G401.6 (cell line): ENCODE measurements at regions not wholly inside any gene's neighbourhood (a gene's known extent, or its start where the extent isn't known, plus 50 kb on each side); places are given as distances from the start of the nearest gene placed in this dataset.
"Not testable (repeated sequence)": the region's sequence is repeated elsewhere in the genome, so short reads cannot be mapped to it uniquely, and the experiment has no call there.

Experiments
- FAIRE-seq: peaks from 2 replicates; lab custom pipeline; 2012; peaks lifted over from hg19 to GRCh38; lab: Jason Lieb, UNC

- no peak for FAIRE-seq
Measured at GRCh38 chr7:19623676-19624075, 85.2 kb downstream of the POLR1F start.

GRCh38 chr7:19621740-19622139 lies 87.1 kb downstream of the POLR1F start:
- FAIRE-seq = no peak

GRCh38 chr7:19620470-19620869 lies 88.4 kb downstream of the POLR1F start:
- no peak for FAIRE-seq

- FAIRE-seq = no peak
Measured at GRCh38 chr7:19619122-19619521, 89.7 kb downstream of the POLR1F start.

GRCh38 chr7:19617901-19618300 lies 90.9 kb downstream of the POLR1F start:
- no peak for FAIRE-seq

- FAIRE-seq = no peak
Measured at GRCh38 chr7:19610194-19610943, 98.5 kb downstream of the POLR1F start.

- no peak for FAIRE-seq
Measured at GRCh38 chr7:19589446-19589845, 119.4 kb downstream of the POLR1F start.

- FAIRE-seq = no peak
Measured at GRCh38 chr7:19587291-19587690, 121.5 kb downstream of the POLR1F start.

- FAIRE-seq = no peak
Measured at GRCh38 chr7:19585761-19586160, 123.1 kb downstream of the POLR1F start.

- FAIRE-seq = no peak
Measured at GRCh38 chr7:19575909-19576557, 132.8 kb downstream of the POLR1F start.

GRCh38 chr7:19574131-19574530 lies 134.7 kb downstream of the POLR1F start:
- no peak for FAIRE-seq

- no peak for FAIRE-seq
Measured at GRCh38 chr7:19572566-19572965, 136.3 kb downstream of the POLR1F start.

GRCh38 chr7:19567011-19567410 lies 141.8 kb downstream of the POLR1F start:
- FAIRE-seq = no peak

- FAIRE-seq = no peak
Measured at GRCh38 chr7:19565602-19566001, 143.2 kb downstream of the POLR1F start.

- no peak for FAIRE-seq
Measured at GRCh38 chr7:19561121-19561805, 147.6 kb downstream of the POLR1F start.

GRCh38 chr7:19560111-19560883 lies 148.5 kb downstream of the POLR1F start:
- no peak for FAIRE-seq

- no peak for FAIRE-seq
Measured at GRCh38 chr7:19558527-19558926, 150.3 kb downstream of the POLR1F start.

GRCh38 chr7:19557726-19558465 lies 150.9 kb downstream of the POLR1F start:
- no peak for FAIRE-seq

- no peak for FAIRE-seq
Measured at GRCh38 chr7:19554581-19554980, 154.3 kb downstream of the POLR1F start.

- FAIRE-seq = no peak
Measured at GRCh38 chr7:19552576-19552975, 156.3 kb downstream of the POLR1F start.

GRCh38 chr7:19549246-19549645 lies 159.6 kb downstream of the POLR1F start:
- not testable (repeated sequence) for FAIRE-seq

- FAIRE-seq = no peak
Measured at GRCh38 chr7:19537942-19538401, 170.9 kb downstream of the POLR1F start.
